WTC11 (cell line): ENCODE measurements at regions not wholly inside any gene's neighbourhood (a gene's known extent, or its start where the extent isn't known, plus 50 kb on each side); places are given as distances from the start of the nearest gene placed in this dataset.

Experiments used
- ATAC-seq: fragments of 200-7000 bp; cut with Tn5 transposase; 2 replicates; pipeline ENCODE4 v1.10.0; 2021; ENCODE audit warnings: mild to moderate bottlenecking, moderate library complexity
- CTCF ChIA-PET: fragments of 300-600 bp; sonication (Branson Sonifier 250); formaldehyde crosslinking; loops from one replicate; lab custom pipeline; 2021; ENCODE audit warnings: antibody characterized with exemption; lab: Charles Lee
- POLR2A ChIA-PET: fragments of 350-600 bp; sonication (Branson Sonifier 250); formaldehyde crosslinking; loops from one replicate; lab custom pipeline; 2021; ENCODE audit warnings: antibody characterized with exemption; lab: Charles Lee
- DNase-seq: peaks from one replicate; pipeline ENCODE4 v3.0.0; 2021; ENCODE audit warnings: low spot score
- H3K27ac Mint-ChIP-seq: 2 replicates; pipeline ENCODE4 v1.8.0; 2021; ENCODE audit warnings: mixed read lengths
- H3K27me3 Mint-ChIP-seq: 2 replicates; pipeline ENCODE4 v1.8.0; 2021; ENCODE audit warnings: low read depth, mild to moderate bottlenecking, moderate library complexity, mixed read lengths
- H3K36me3 Mint-ChIP-seq: 2 replicates; pipeline ENCODE4 v1.8.0; 2021; ENCODE audit warnings: mixed read lengths
- H3K4me1 Mint-ChIP-seq: 2 replicates; pipeline ENCODE4 v1.8.0; 2022; ENCODE audit warnings: mixed read lengths
- H3K4me3 Mint-ChIP-seq: 2 replicates; pipeline ENCODE4 v1.8.0; 2021; ENCODE audit warnings: mild to moderate bottlenecking, moderate library complexity, mixed read lengths
- H3K9me3 Mint-ChIP-seq: 2 replicates; pipeline ENCODE4 v1.8.0; 2021; ENCODE audit warnings: mixed read lengths
- ATF1 ChIP-seq: sonication (generic); formaldehyde crosslinking; IDR thresholded peaks from 2 replicates; pipeline ENCODE4 v1.8.1; 2023; ENCODE audit warnings: mild to moderate bottlenecking, moderate library complexity, missing genetic modification reagents
- CREB1 ChIP-seq: sonication (generic); formaldehyde crosslinking; IDR thresholded peaks from 2 replicates; pipeline ENCODE4 v1.8.0; 2023; ENCODE audit warnings: mild to moderate bottlenecking, missing genetic modification reagents
- ESRRA ChIP-seq: sonication (generic); formaldehyde crosslinking; IDR thresholded peaks from 2 replicates; pipeline ENCODE4 v1.8.1; 2022; ENCODE audit warnings: mild to moderate bottlenecking, missing genetic modification reagents, borderline replicate concordance
- GRHL2 ChIP-seq: fragments of 250-450 bp; sonication (Bioruptor Pico); IDR thresholded peaks from 2 replicates; pipeline ENCODE4 v1.8.0; 2022; ENCODE audit warnings: mild to moderate bottlenecking, moderate library complexity; ENCODE audit not compliant: insufficient replicate concordance, severe bottlenecking
- GTF2I ChIP-seq: fragments of 250-450 bp; sonication (Bioruptor Pico); conservative IDR thresholded peaks from 2 replicates; pipeline ENCODE4 v1.4.0; 2021; ENCODE audit warnings: mild to moderate bottlenecking
- HMGA2 ChIP-seq: fragments of 250-450 bp; sonication (Bioruptor Pico); IDR thresholded peaks from 2 replicates; pipeline ENCODE4 v1.4.0; 2021; ENCODE audit warnings: mild to moderate bottlenecking, moderate library complexity
- MYBL2 ChIP-seq: sonication (generic); formaldehyde crosslinking; IDR thresholded peaks from 2 replicates; pipeline ENCODE4 v1.8.1; 2023; ENCODE audit warnings: mild to moderate bottlenecking, moderate library complexity, missing genetic modification reagents
- NFATC4 ChIP-seq: fragments of 250-450 bp; sonication (Bioruptor Pico); IDR thresholded peaks from 2 replicates; pipeline ENCODE4 v1.9.0; 2021; ENCODE audit warnings: mild to moderate bottlenecking
- NFYB ChIP-seq: sonication (generic); formaldehyde crosslinking; conservative IDR thresholded peaks from 2 replicates; pipeline ENCODE4 v1.8.0; 2022; ENCODE audit warnings: low read depth, missing genetic modification reagents
- NR1H2 ChIP-seq: sonication (generic); formaldehyde crosslinking; IDR thresholded peaks from 2 replicates; pipeline ENCODE4 v1.9.0; 2021; ENCODE audit warnings: mild to moderate bottlenecking, moderate library complexity, missing genetic modification reagents
- NR2C2 ChIP-seq: sonication (generic); formaldehyde crosslinking; IDR thresholded peaks from 2 replicates; pipeline ENCODE4 v1.8.0; 2022; ENCODE audit warnings: mild to moderate bottlenecking, missing genetic modification reagents
- PRRX2 ChIP-seq: fragments of 250-450 bp; sonication (Bioruptor Pico); IDR thresholded peaks from 2 replicates; pipeline ENCODE4 v1.8.0; 2021; ENCODE audit warnings: mild to moderate bottlenecking
- RELA ChIP-seq: sonication (generic); formaldehyde crosslinking; IDR thresholded peaks from 2 replicates; pipeline ENCODE4 v1.8.1; 2022; ENCODE audit warnings: missing genetic modification reagents, mild to moderate bottlenecking, borderline replicate concordance
- TCF7 ChIP-seq: sonication (generic); formaldehyde crosslinking; IDR thresholded peaks from 2 replicates; pipeline ENCODE4 v1.8.0; 2022; ENCODE audit warnings: mild to moderate bottlenecking, low read depth, missing genetic modification reagents, moderate library complexity
- TEAD1 ChIP-seq: sonication (generic); formaldehyde crosslinking; IDR thresholded peaks from 2 replicates; pipeline ENCODE4 v1.8.0; 2022; ENCODE audit warnings: mild to moderate bottlenecking, missing genetic modification reagents
- ZNF232 ChIP-seq: sonication (generic); formaldehyde crosslinking; IDR thresholded peaks from 2 replicates; pipeline ENCODE4 v1.8.0; 2022; ENCODE audit warnings: mild to moderate bottlenecking, missing genetic modification reagents
- ZNF263 ChIP-seq: sonication (generic); formaldehyde crosslinking; IDR thresholded peaks from 2 replicates; pipeline ENCODE4 v1.8.1; 2022; ENCODE audit warnings: low read depth, mild to moderate bottlenecking, moderate library complexity, missing genetic modification reagents
- ZNF396 ChIP-seq: fragments of 250-450 bp; sonication (Bioruptor Pico); IDR thresholded peaks from 2 replicates; pipeline ENCODE4 v1.8.0; 2021; ENCODE audit warnings: mild to moderate bottlenecking, moderate library complexity, borderline replicate concordance
- ZNF416 ChIP-seq: fragments of 250-450 bp; sonication (Bioruptor Pico); IDR thresholded peaks from 2 replicates; pipeline ENCODE4 v1.9.0; 2021; ENCODE audit warnings: mild to moderate bottlenecking, inconsistent platforms
- TF ChIP-seq, protein P1 (sequence below): sonication (generic); formaldehyde crosslinking; IDR thresholded peaks from 2 replicates; pipeline ENCODE4 v1.8.0; 2022; ENCODE audit warnings: mild to moderate bottlenecking, missing genetic modification reagents
- TF ChIP-seq, protein P2 (sequence below): sonication (generic); formaldehyde crosslinking; IDR thresholded peaks from 2 replicates; pipeline ENCODE4 v1.8.0; 2022; ENCODE audit warnings: missing genetic modification reagents
- TF ChIP-seq, protein P3 (sequence below): fragments of 250-450 bp; sonication (Bioruptor Pico); IDR thresholded peaks from 2 replicates; pipeline ENCODE4 v1.9.0; 2021; ENCODE audit warnings: mild to moderate bottlenecking, borderline replicate concordance
- TF ChIP-seq, protein P4 (sequence below): sonication (generic); formaldehyde crosslinking; IDR thresholded peaks from 2 replicates; pipeline ENCODE4 v1.8.0; 2023; ENCODE audit warnings: missing genetic modification reagents
- TF ChIP-seq, protein P5 (sequence below): sonication (generic); formaldehyde crosslinking; conservative IDR thresholded peaks from 2 replicates; pipeline ENCODE4 v1.8.1; 2022; ENCODE audit warnings: mild to moderate bottlenecking, missing genetic modification reagents

DNA sequence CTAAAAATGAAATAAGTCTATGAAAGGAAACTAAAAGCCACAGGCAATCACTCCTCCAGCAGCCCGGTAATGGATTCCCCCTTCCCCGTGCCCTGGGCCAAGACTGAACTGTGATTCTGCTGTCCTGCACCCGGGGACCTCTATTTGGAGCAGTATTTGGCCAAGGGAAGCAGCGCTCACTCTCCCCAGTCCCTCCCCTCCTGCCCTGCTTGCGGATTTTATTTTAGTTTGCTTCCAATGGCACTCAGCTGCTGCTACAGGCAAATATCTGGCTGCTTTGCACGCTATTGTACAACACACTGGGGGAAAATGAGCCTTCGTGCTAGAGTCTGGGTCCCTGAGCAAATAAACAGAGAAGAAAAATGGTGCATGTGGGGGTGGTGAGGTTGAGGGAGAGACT lies 975.7 kb upstream of the RBFOX1 start:
- CTCF ChIA-PET: no interaction called here
- Mint-ChIP-seq H3K27me3 (peaks cover 6% of the 10 kb centered on the region; the same call in 1 of the 2 replicates), H3K9me3 (peaks cover 78% of the 10 kb centered on the region), H3K27ac (no peak overlapping the region), H3K4me1 (no peaks in the 10 kb centered on the region), H3K4me3 (no peak overlapping the region), H3K36me3 (peaks cover 80% of the 10 kb centered on the region)
- no peak for ATAC-seq
- no peak for DNase-seq
- POLR2A ChIA-PET: no interaction called here
- no peak for TF ChIP-seq ESRRA (CRISPR knock-in tag)
- no peak for TF ChIP-seq MYBL2 (CRISPR knock-in tag)
- TF ChIP-seq NFYB (CRISPR knock-in tag): no peak
- TF ChIP-seq, protein P1, sequence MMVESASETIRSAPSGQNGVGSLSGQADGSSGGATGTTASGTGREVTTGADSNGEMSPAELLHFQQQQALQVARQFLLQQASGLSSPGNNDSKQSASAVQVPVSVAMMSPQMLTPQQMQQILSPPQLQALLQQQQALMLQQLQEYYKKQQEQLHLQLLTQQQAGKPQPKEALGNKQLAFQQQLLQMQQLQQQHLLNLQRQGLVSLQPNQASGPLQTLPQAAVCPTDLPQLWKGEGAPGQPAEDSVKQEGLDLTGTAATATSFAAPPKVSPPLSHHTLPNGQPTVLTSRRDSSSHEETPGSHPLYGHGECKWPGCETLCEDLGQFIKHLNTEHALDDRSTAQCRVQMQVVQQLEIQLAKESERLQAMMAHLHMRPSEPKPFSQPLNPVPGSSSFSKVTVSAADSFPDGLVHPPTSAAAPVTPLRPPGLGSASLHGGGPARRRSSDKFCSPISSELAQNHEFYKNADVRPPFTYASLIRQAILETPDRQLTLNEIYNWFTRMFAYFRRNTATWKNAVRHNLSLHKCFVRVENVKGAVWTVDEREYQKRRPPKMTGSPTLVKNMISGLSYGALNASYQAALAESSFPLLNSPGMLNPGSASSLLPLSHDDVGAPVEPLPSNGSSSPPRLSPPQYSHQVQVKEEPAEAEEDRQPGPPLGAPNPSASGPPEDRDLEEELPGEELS (CRISPR knock-in tag): no peak
- no peak for TF ChIP-seq HMGA2 (CRISPR knock-in tag)
- TF ChIP-seq, protein P2, sequence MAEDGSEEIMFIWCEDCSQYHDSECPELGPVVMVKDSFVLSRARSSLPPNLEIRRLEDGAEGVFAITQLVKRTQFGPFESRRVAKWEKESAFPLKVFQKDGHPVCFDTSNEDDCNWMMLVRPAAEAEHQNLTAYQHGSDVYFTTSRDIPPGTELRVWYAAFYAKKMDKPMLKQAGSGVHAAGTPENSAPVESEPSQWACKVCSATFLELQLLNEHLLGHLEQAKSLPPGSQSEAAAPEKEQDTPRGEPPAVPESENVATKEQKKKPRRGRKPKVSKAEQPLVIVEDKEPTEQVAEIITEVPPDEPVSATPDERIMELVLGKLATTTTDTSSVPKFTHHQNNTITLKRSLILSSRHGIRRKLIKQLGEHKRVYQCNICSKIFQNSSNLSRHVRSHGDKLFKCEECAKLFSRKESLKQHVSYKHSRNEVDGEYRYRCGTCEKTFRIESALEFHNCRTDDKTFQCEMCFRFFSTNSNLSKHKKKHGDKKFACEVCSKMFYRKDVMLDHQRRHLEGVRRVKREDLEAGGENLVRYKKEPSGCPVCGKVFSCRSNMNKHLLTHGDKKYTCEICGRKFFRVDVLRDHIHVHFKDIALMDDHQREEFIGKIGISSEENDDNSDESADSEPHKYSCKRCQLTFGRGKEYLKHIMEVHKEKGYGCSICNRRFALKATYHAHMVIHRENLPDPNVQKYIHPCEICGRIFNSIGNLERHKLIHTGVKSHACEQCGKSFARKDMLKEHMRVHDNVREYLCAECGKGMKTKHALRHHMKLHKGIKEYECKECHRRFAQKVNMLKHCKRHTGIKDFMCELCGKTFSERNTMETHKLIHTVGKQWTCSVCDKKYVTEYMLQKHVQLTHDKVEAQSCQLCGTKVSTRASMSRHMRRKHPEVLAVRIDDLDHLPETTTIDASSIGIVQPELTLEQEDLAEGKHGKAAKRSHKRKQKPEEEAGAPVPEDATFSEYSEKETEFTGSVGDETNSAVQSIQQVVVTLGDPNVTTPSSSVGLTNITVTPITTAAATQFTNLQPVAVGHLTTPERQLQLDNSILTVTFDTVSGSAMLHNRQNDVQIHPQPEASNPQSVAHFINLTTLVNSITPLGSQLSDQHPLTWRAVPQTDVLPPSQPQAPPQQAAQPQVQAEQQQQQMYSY (CRISPR knock-in tag): no peak
- no peak for TF ChIP-seq PRRX2 (CRISPR knock-in tag)
- no peak for TF ChIP-seq TEAD1
- no peak for TF ChIP-seq GTF2I (CRISPR knock-in tag)
- no peak for TF ChIP-seq GRHL2 (CRISPR knock-in tag)
- no peak for TF ChIP-seq CREB1 (CRISPR knock-in tag)
- TF ChIP-seq NR1H2: no peak
- TF ChIP-seq ZNF396 (CRISPR knock-in tag): no peak
- TF ChIP-seq, all 79 proteins: peak for 0

DNA sequence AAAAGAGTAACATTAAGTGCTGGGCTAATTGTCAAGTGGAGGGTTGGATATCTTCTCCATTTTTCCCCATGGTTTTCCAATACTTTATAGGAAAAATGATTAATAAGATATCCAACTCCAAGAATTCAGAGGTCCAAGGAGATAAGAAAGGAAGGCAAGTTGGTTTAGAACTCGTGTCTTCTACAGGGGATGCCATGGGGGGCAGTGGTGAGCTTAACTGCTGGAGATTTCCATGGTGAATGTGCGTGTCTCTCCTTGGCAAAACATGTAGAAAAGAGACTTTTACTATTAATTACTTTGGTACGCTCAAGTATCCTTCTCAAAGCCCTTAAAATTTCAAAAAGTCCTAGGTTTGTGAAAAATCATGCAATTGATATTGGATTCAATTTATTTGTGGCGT lies 982.9 kb upstream of the RBFOX1 start:
- ChIA-PET POLR2A (no interaction called here), CTCF (no interaction called here)
- DNase-seq (no peak), ATAC-seq (no peak)
- Mint-ChIP-seq H3K27ac (no peak overlapping the region), H3K4me3 (no peak overlapping the region), H3K4me1 (no peaks in the 10 kb centered on the region), H3K27me3 (peaks cover 19% of the 10 kb centered on the region), H3K9me3 (peaks cover 82% of the 10 kb centered on the region), H3K36me3 (peaks cover 71% of the 10 kb centered on the region)
- TF ChIP-seq ATF1 (no peak), ZNF416 (no peak), CREB1 (CRISPR knock-in tag) (no peak), TEAD1 (no peak), TCF7 (CRISPR knock-in tag) (no peak), ZNF232 (no peak), NR2C2 (CRISPR knock-in tag) (no peak), NFATC4 (CRISPR knock-in tag) (no peak), RELA (CRISPR knock-in tag) (no peak), HMGA2 (CRISPR knock-in tag) (no peak), ZNF263 (CRISPR knock-in tag) (no peak)
- TF ChIP-seq, protein P3, sequence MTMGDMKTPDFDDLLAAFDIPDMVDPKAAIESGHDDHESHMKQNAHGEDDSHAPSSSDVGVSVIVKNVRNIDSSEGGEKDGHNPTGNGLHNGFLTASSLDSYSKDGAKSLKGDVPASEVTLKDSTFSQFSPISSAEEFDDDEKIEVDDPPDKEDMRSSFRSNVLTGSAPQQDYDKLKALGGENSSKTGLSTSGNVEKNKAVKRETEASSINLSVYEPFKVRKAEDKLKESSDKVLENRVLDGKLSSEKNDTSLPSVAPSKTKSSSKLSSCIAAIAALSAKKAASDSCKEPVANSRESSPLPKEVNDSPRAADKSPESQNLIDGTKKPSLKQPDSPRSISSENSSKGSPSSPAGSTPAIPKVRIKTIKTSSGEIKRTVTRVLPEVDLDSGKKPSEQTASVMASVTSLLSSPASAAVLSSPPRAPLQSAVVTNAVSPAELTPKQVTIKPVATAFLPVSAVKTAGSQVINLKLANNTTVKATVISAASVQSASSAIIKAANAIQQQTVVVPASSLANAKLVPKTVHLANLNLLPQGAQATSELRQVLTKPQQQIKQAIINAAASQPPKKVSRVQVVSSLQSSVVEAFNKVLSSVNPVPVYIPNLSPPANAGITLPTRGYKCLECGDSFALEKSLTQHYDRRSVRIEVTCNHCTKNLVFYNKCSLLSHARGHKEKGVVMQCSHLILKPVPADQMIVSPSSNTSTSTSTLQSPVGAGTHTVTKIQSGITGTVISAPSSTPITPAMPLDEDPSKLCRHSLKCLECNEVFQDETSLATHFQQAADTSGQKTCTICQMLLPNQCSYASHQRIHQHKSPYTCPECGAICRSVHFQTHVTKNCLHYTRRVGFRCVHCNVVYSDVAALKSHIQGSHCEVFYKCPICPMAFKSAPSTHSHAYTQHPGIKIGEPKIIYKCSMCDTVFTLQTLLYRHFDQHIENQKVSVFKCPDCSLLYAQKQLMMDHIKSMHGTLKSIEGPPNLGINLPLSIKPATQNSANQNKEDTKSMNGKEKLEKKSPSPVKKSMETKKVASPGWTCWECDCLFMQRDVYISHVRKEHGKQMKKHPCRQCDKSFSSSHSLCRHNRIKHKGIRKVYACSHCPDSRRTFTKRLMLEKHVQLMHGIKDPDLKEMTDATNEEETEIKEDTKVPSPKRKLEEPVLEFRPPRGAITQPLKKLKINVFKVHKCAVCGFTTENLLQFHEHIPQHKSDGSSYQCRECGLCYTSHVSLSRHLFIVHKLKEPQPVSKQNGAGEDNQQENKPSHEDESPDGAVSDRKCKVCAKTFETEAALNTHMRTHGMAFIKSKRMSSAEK (CRISPR knock-in tag): no peak
- TF ChIP-seq, protein P4, sequence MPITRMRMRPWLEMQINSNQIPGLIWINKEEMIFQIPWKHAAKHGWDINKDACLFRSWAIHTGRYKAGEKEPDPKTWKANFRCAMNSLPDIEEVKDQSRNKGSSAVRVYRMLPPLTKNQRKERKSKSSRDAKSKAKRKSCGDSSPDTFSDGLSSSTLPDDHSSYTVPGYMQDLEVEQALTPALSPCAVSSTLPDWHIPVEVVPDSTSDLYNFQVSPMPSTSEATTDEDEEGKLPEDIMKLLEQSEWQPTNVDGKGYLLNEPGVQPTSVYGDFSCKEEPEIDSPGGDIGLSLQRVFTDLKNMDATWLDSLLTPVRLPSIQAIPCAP (CRISPR knock-in tag): no peak
- TF ChIP-seq, protein P5, sequence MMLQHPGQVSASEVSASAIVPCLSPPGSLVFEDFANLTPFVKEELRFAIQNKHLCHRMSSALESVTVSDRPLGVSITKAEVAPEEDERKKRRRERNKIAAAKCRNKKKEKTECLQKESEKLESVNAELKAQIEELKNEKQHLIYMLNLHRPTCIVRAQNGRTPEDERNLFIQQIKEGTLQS (CRISPR knock-in tag): no peak
